BJ (cell line): ENCODE measurements at regions not wholly inside any gene's neighbourhood (a gene's known extent, or its start where the extent isn't known, plus 50 kb on each side); places are given as distances from the start of the nearest gene placed in this dataset.
A peak's percentile ranks its signal among the peaks of the same experiment; 100 is the strongest.

ENCODE experiments used
- CTCF ChIA-PET: fragments of 350-600 bp; formaldehyde crosslinking; extraction: SDS; loops from one replicate; lab custom pipeline; 2021; ENCODE audit warnings: antibody characterized with exemption, inconsistent platforms; lab: Yijun Ruan, JAX
- POLR2A ChIA-PET: fragments of 300-600 bp; sonication (Branson Sonifier 250); formaldehyde crosslinking; extraction: SDS; loops from one replicate; lab custom pipeline; 2021; ENCODE audit warnings: antibody characterized with exemption; lab: Charles Lee
- DNase-seq: peaks from one replicate; pipeline ENCODE4 v3.0.0-alpha.2; 2011; ENCODE audit warnings: low read depth
- H3K27me3 ChIP-seq: 2 replicates; pipeline ENCODE4 v1.6.0; 2011; ENCODE audit warnings: low read length; ENCODE audit not compliant: control insufficient read depth, insufficient read depth
- H3K36me3 ChIP-seq: 2 replicates; pipeline ENCODE4 v1.5.1; 2011; ENCODE audit warnings: low read length; ENCODE audit not compliant: control insufficient read depth, insufficient read depth
- H3K4me3 ChIP-seq: 2 replicates; pipeline ENCODE4 v1.5.1; 2011; ENCODE audit warnings: low read depth, mild to moderate bottlenecking, control low read depth, low read length
- TF ChIP-seq, protein P1 (sequence below): IDR thresholded peaks from 2 replicates; pipeline ENCODE4 v1.5.1; 2011; ENCODE audit warnings: low read depth, mild to moderate bottlenecking, control low read depth, inconsistent platforms, low read length, moderate library complexity; ENCODE audit not compliant: insufficient read depth

DNA sequence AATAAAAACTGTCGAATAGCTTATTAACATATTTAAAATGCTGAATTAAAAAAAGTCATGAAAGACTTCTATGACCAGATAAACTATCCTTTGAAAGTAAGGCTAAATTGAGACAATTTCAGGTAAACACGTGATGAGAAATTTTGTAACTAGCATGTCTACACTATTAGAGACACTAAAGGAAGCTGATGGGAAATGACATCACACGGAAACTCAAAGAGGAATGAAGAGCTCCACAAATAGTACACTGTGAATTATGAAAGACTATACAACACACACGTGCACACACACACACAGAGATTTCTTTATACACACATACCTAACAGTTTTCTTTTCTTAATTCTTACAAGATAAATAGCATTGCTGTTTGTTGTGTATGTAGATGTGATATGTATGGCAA lies 70.9 kb upstream of the PLA2G4A start:
- Histone ChIP-seq H3K27me3 (no peaks in the 10 kb centered on the region), H3K4me3 (no peak overlapping the region), H3K36me3 (no peaks in the 10 kb centered on the region)
- ChIA-PET CTCF (no interaction called here), POLR2A (no interaction called here)
- TF ChIP-seq, protein P1, sequence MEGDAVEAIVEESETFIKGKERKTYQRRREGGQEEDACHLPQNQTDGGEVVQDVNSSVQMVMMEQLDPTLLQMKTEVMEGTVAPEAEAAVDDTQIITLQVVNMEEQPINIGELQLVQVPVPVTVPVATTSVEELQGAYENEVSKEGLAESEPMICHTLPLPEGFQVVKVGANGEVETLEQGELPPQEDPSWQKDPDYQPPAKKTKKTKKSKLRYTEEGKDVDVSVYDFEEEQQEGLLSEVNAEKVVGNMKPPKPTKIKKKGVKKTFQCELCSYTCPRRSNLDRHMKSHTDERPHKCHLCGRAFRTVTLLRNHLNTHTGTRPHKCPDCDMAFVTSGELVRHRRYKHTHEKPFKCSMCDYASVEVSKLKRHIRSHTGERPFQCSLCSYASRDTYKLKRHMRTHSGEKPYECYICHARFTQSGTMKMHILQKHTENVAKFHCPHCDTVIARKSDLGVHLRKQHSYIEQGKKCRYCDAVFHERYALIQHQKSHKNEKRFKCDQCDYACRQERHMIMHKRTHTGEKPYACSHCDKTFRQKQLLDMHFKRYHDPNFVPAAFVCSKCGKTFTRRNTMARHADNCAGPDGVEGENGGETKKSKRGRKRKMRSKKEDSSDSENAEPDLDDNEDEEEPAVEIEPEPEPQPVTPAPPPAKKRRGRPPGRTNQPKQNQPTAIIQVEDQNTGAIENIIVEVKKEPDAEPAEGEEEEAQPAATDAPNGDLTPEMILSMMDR: no peak
- no peak for DNase-seq

DNA sequence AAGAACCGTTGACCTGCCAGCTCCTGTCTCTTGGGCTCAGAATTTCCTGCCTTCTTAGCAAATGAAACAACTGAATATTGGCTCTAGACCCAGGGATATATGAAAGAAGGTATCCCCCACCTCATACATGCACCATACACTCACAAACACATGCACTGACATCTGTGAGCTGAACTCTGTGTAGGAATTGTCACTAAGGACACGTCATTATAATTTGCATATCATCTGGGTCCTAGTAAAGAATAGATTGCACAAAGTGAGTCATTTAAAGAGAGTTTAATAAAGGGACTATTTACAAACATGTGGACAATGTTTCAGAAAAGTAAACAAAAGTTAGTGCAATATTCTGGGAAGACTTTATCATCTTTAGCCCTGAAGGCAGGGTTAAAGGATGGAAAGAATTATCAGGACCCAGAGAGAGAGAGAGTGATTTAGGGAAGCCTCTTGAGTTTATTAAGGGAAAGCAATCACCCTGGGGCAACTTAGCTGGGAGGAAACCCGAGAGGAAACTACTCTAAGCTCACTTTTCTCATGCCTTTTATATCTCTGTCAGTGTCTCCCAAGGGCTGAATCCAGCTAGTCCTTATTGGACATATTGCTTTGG lies 74.1 kb upstream of the PLA2G4A start:
- ChIA-PET CTCF (interaction anchor here (0.7 kb wide), 1 partner anchor 121 kb away, joined by 4 read pairs; no protein-coding TSS in a partner anchor), POLR2A (no interaction called here)
- H3K4me3 ChIP-seq: no peak overlapping the region
- H3K36me3 ChIP-seq: no peaks in the 10 kb centered on the region
- TF ChIP-seq, protein P1: no peak
- H3K27me3 ChIP-seq: no peaks in the 10 kb centered on the region
- DNase-seq: peak; percentile 11

DNA sequence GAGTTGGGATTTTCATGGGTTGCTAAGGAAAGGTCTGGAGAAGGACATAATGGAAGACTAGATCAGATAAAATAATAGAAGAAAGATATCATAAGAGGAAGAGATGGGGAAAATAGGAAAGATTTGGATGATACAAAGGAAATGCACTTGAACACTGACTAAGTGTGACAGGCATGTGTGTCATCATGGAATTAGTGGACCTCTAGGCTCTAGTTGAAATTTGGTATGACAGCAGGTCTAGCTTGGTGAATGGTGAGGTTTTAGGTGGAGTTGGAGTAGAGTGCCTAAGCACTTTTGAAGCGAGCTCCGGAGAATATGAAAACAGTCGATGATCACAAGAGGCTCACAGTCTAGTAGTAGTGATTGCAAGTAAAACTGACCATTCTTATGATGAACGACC lies 73.0 kb upstream of the PTGS2 start:
- Histone ChIP-seq H3K4me3 (no peak overlapping the region), H3K36me3 (no peaks in the 10 kb centered on the region), H3K27me3 (no peaks in the 10 kb centered on the region)
- TF ChIP-seq, protein P1: no peak
- ChIA-PET POLR2A (no interaction called here), CTCF (interaction anchor here (0.6 kb wide), 1 partner anchor 26 kb away, joined by 3 read pairs; no protein-coding TSS in a partner anchor)
- DNase-seq: no peak

DNA sequence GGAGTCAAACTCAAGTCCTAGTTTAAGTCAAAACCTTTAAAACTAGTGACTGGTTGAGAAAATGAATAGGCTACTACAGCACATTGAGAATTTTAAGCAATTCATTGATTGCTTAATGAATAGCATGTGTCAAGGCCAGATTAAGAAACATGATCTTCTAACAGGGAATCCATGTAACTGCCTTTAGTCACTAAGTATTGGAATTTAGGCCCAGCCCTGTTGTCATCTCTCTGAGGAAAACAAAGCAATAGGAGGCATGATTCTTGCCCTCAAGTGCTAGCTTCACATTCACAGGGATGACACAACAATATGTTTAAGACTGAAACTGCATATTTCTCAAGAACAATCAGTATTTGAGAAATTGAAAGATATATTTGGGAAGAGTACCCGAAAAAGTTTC lies 70.0 kb upstream of the PTGS2 start:
- DNase-seq: no peak
- CTCF ChIA-PET: no interaction called here
- TF ChIP-seq, protein P1: no peak

DNA sequence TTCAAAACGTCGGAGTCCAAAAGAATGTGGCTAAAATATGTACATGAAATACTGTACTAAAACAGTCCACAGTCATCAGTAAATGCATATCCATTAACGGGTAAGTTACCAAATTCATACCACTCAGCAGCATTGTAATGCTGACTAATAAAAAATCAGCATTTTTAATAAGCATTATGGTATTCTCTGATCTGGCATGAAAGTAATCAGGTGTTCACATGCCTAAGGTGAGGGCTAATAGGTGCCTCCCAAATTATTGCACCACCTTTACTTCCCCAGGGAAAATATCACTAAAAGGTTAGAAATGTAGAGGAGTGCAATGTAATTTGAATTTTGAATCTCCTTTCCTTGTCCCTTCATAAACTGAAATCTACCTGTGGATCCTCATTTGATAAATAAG lies 69.6 kb upstream of the PTGS2 start:
- TF ChIP-seq, protein P1: no peak
- ChIA-PET CTCF (no interaction called here), POLR2A (no interaction called here)
- no peaks in the 10 kb centered on the region for H3K27me3 ChIP-seq
- H3K4me3 ChIP-seq: no peak overlapping the region
- H3K36me3 ChIP-seq: no peaks in the 10 kb centered on the region
- DNase-seq: no peak

More for the DNA sequence above, 70.0 kb upstream of the PTGS2 start:
- H3K27me3 ChIP-seq: no peaks in the 10 kb centered on the region
- H3K4me3 ChIP-seq: no peak overlapping the region
- H3K36me3 ChIP-seq: no peaks in the 10 kb centered on the region
- POLR2A ChIA-PET: no interaction called here
